Bronchial epithelial cell (primary cell): ENCODE measurements at regions not wholly inside any gene's neighbourhood (a gene's known extent, or its start where the extent isn't known, plus 50 kb on each side); places are given as distances from the start of the nearest gene placed in this dataset.

Experiments
- DNase-seq: peaks from one replicate; pipeline ENCODE4 v3.0.0-alpha.2; 2010; ENCODE audit warnings: low read depth
- FAIRE-seq: peaks from 2 replicates; lab custom pipeline; 2011; peaks lifted over from hg19 to GRCh38; lab: Jason Lieb, UNC
- H3K27me3 ChIP-seq: 2 replicates; pipeline ENCODE4 v1.5.1; 2011; ENCODE audit warnings: low read length; ENCODE audit not compliant: control insufficient read depth, insufficient read depth
- H3K36me3 ChIP-seq: 2 replicates; pipeline ENCODE4 v1.5.1; 2011; ENCODE audit warnings: low read length; ENCODE audit not compliant: control insufficient read depth, insufficient read depth
- H3K4me3 ChIP-seq: 2 replicates; pipeline ENCODE4 v1.5.1; 2011; ENCODE audit warnings: mild to moderate bottlenecking, low read depth, low read length, control low read depth
- CTCF ChIP-seq: IDR thresholded peaks from 2 replicates; pipeline ENCODE4 v1.5.1; 2011; ENCODE audit warnings: mild to moderate bottlenecking, moderate library complexity, low read length, control low read depth, inconsistent platforms; ENCODE audit not compliant: insufficient read depth, severe bottlenecking

GRCh38 chr5:56422076-56422762 is 189.1 kb upstream of the ANKRD55 start:
- TF ChIP-seq CTCF, result no peak

GRCh38 chr5:56421246-56422075 is 188.3 kb upstream of the ANKRD55 start:
- no peak for FAIRE-seq
- no peak overlapping the region for H3K4me3 ChIP-seq
- no peak for DNase-seq

More at GRCh38 chr5:56422076-56422762, 189.1 kb upstream of the ANKRD55 start:
- Histone ChIP-seq H3K4me3 (no peak overlapping the region), H3K36me3 (no peaks in the 10 kb centered on the region), H3K27me3 (no peaks in the 10 kb centered on the region)
- peak; percentile 72 for DNase-seq
- no peak for FAIRE-seq

GRCh38 chr5:56420323-56420722 is 187.2 kb upstream of the ANKRD55 start:
- TF ChIP-seq CTCF, result no peak
- FAIRE-seq (no peak), DNase-seq (no peak)
- Histone ChIP-seq H3K27me3 (no peaks in the 10 kb centered on the region), H3K4me3 (no peak overlapping the region), H3K36me3 (no peaks in the 10 kb centered on the region)

More at GRCh38 chr5:56421246-56422075, 188.3 kb upstream of the ANKRD55 start:
- TF ChIP-seq CTCF, result no peak
- Histone ChIP-seq H3K27me3 (no peaks in the 10 kb centered on the region), H3K36me3 (no peaks in the 10 kb centered on the region)

- Histone ChIP-seq H3K4me3 (no peak overlapping the region), H3K27me3 (no peaks in the 10 kb centered on the region), H3K36me3 (no peaks in the 10 kb centered on the region)
- FAIRE-seq, result no peak
- no peak for TF ChIP-seq CTCF
- no peak for DNase-seq
These were observed 186.5 kb upstream of the ANKRD55 start for GRCh38 chr5:56419667-56420066.

- peak; percentile 21 for DNase-seq
- no peak overlapping the region for H3K4me3 ChIP-seq
- no peaks in the 10 kb centered on the region for H3K27me3 ChIP-seq
- FAIRE-seq, result peak; percentile 83
- no peak for TF ChIP-seq CTCF
- no peaks in the 10 kb centered on the region for H3K36me3 ChIP-seq
These were observed 182.2 kb upstream of the ANKRD55 start for GRCh38 chr5:56415356-56415765.
